ENCODE measurements at regions not wholly inside any gene's neighbourhood (a gene's known extent, or its start where the extent isn't known, plus 50 kb on each side); places are given as distances from the start of the nearest gene placed in this dataset.

- TF ChIP-seq CTCF (IDR thresholded peaks at IDR 0.05) (no peak), ZFX (IDR thresholded peaks at IDR 0.05; ENCODE audit: borderline replicate concordance) (no peak)
- no peak overlapping the region for H3K27ac ChIP-seq
Observed at GRCh38 chr14:65834051-65834450, 421.5 kb downstream of the FUT8 start.

- TF ChIP-seq ZFX (IDR thresholded peaks at IDR 0.05; ENCODE audit: borderline replicate concordance): no peak
- TF ChIP-seq CTCF (IDR thresholded peaks at IDR 0.05): no peak
- no peak overlapping the region for H3K27ac ChIP-seq
Observed at GRCh38 chr14:65834812-65835211, 422.3 kb downstream of the FUT8 start.

GRCh38 chr14:65835501-65835900, 423.0 kb downstream of the FUT8 start:
- TF ChIP-seq CTCF (IDR thresholded peaks at IDR 0.05): no peak
- TF ChIP-seq ZFX (IDR thresholded peaks at IDR 0.05; ENCODE audit: borderline replicate concordance): no peak

GRCh38 chr14:65838565-65838964, 426.0 kb downstream of the FUT8 start:
- H3K27ac ChIP-seq: no peak overlapping the region
- no peak for TF ChIP-seq ZFX (IDR thresholded peaks at IDR 0.05; ENCODE audit: borderline replicate concordance)
- TF ChIP-seq CTCF (IDR thresholded peaks at IDR 0.05): no peak

More at GRCh38 chr14:65835501-65835900, 423.0 kb downstream of the FUT8 start:
- H3K27ac ChIP-seq: no peak overlapping the region

GRCh38 chr14:65840118-65840751, 427.7 kb downstream of the FUT8 start:
- TF ChIP-seq ZFX (IDR thresholded peaks at IDR 0.05; ENCODE audit: borderline replicate concordance) (no peak), CTCF (IDR thresholded peaks at IDR 0.05) (no peak)
- no peak overlapping the region for H3K27ac ChIP-seq

GRCh38 chr14:65840786-65841185, 428.3 kb downstream of the FUT8 start:
- no peak overlapping the region for H3K27ac ChIP-seq
- TF ChIP-seq ZFX (IDR thresholded peaks at IDR 0.05; ENCODE audit: borderline replicate concordance): no peak
- TF ChIP-seq CTCF (IDR thresholded peaks at IDR 0.05): no peak

GRCh38 chr14:65846196-65846868, 433.8 kb downstream of the FUT8 start:
- TF ChIP-seq CTCF (IDR thresholded peaks at IDR 0.05) (no peak), ZFX (IDR thresholded peaks at IDR 0.05; ENCODE audit: borderline replicate concordance) (no peak)

More at GRCh38 chr14:65846196-65846868, 433.8 kb downstream of the FUT8 start:
- H3K27ac ChIP-seq: no peak overlapping the region

Data from 22Rv1 (cell line).